ENCODE measurements at regions not wholly inside any gene's neighbourhood (a gene's known extent, or its start where the extent isn't known, plus 50 kb on each side); places are given as distances from the start of the nearest gene placed in this dataset.

- no peak for TF ChIP-seq CTCF (IDR thresholded peaks at IDR 0.05)
- Histone ChIP-seq H3K9me3 (no peaks in the 10 kb centered on the region), H3K27me3 (replicated peaks; ENCODE audit: insufficient read depth) (no peaks in the 10 kb centered on the region), H3K27ac (no peak overlapping the region), H3K4me3 (no peak overlapping the region), H3K36me3 (no peaks in the 10 kb centered on the region), H3K4me1 (ENCODE audit: control insufficient read depth in 1 of 2, low read depth in 2 of 2) (peaks cover 0 to 9% of the 10 kb centered on the region in 2 donors)
- ATAC-seq (ENCODE audit: insufficient number of reproducible peaks, low FRiP score, low read depth): no peak
- DNase-seq (ENCODE audit: low spot score): no peak
These were observed 517.7 kb upstream of the MYT1L start for GRCh38 chr2:2848621-2849333.

GRCh38 chr2:2848198-2848597 lies 517.1 kb upstream of the MYT1L start:
- H3K9me3 ChIP-seq: no peaks in the 10 kb centered on the region
- H3K4me3 ChIP-seq: no peak overlapping the region
- ATAC-seq (ENCODE audit: insufficient number of reproducible peaks, low FRiP score, low read depth) (no peak), DNase-seq (ENCODE audit: low spot score) (no peak)
- no peaks in the 10 kb centered on the region for H3K36me3 ChIP-seq
- no peak overlapping the region for H3K27ac ChIP-seq
- no peak for TF ChIP-seq CTCF (IDR thresholded peaks at IDR 0.05)
- H3K4me1 ChIP-seq (ENCODE audit: control insufficient read depth in 1 of 2, low read depth in 2 of 2): peaks cover 0 to 9% of the 10 kb centered on the region in 2 donors
- H3K27me3 ChIP-seq (replicated peaks; ENCODE audit: insufficient read depth): no peaks in the 10 kb centered on the region

DNA sequence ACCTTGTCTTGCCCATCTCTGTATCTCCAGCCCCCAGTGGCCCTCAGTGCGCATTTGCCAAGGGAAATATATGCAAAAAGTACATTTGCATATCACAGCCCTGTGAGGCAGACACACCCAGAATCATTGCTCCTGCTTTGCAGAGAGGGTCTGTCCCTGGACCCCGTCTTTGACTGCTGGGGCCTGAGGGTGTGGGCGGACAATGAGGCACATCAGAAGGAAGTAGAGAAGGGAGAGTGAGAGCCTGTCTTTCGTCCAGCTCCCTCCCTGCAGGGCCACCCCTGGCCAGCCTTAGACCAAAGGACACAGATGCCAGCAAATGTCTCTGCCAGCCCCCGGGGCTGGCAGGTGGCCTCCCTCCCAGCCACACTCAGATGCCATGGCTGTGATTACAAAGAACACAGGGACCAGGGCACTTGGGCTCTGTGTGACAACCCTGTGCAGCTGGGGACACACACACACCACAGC lies 516.2 kb upstream of the MYT1L start:
- H3K36me3 ChIP-seq: no peaks in the 10 kb centered on the region
- DNase-seq (ENCODE audit: low spot score): no peak
- H3K4me3 ChIP-seq: no peak overlapping the region
- no peaks in the 10 kb centered on the region for H3K27me3 ChIP-seq (replicated peaks; ENCODE audit: insufficient read depth)
- ATAC-seq (ENCODE audit: insufficient number of reproducible peaks, low FRiP score, low read depth): no peak
- no peak overlapping the region for H3K27ac ChIP-seq
- H3K4me1 ChIP-seq (ENCODE audit: control insufficient read depth in 1 of 2, low read depth in 2 of 2): peaks cover 0 to 9% of the 10 kb centered on the region in 2 donors
- H3K9me3 ChIP-seq: no peaks in the 10 kb centered on the region
- TF ChIP-seq CTCF (IDR thresholded peaks at IDR 0.05): no peak

DNA sequence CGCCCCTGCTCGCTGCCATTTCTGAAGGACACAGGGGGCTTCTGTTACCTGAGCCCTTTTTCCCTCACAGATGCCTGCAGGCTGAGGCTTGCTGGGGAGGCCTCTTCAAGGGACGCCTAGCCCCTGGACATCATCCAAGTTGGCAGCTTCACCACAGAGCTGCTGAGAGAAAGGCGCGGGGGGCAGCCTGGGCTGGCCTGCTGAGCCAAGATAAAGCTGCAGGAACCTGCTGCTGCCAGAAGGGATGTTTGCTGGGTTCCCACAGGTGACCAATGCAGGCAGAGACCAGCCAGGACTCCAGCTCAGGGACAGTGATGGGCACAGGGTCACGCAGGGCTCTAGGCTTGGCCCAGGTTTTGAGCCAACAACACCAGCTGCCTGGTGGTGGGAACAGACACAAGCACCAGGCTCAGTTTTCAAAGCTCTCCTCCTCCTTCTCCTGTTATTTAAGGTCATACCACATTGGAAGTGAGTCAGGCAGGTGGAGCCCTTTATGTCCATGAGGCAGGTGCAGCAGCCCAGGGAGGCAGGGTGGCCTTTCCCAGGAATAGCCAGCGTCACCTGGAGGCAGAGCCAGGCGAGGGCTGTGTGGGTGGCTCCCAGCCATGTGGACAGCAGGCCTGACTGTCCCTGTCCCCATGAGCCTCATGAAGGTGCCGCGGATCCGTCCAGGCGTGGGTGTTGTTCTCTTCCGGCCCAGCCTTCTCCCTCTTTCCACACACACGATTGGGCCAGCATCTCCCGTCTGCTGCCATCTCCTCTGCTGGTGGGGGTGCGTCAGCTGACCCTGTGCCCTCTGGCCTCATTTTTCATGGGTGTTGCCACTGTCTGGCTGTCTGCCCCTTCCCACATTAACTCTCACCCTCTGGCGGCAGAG lies 515.5 kb upstream of the MYT1L start:
- no peak for ATAC-seq (ENCODE audit: insufficient number of reproducible peaks, low FRiP score, low read depth)
- no peak overlapping the region for H3K4me3 ChIP-seq
- H3K4me1 ChIP-seq (ENCODE audit: control insufficient read depth in 1 of 2, low read depth in 2 of 2): peaks cover 0 to 9% of the 10 kb centered on the region in 2 donors
- TF ChIP-seq CTCF (IDR thresholded peaks at IDR 0.05): no peak
- H3K36me3 ChIP-seq: no peaks in the 10 kb centered on the region
- H3K27me3 ChIP-seq (replicated peaks; ENCODE audit: insufficient read depth): no peaks in the 10 kb centered on the region
- no peaks in the 10 kb centered on the region for H3K9me3 ChIP-seq
- no peak for DNase-seq (ENCODE audit: low spot score)
- no peak overlapping the region for H3K27ac ChIP-seq

GRCh38 chr2:2845806-2846315 lies 514.8 kb upstream of the MYT1L start:
- H3K4me1 ChIP-seq (ENCODE audit: control insufficient read depth in 1 of 2, low read depth in 2 of 2): peaks cover 0 to 9% of the 10 kb centered on the region in 2 donors
- no peak overlapping the region for H3K27ac ChIP-seq
- H3K4me3 ChIP-seq: no peak overlapping the region
- H3K27me3 ChIP-seq (replicated peaks; ENCODE audit: insufficient read depth): no peaks in the 10 kb centered on the region
- no peaks in the 10 kb centered on the region for H3K36me3 ChIP-seq
- no peak for TF ChIP-seq CTCF (IDR thresholded peaks at IDR 0.05)
- ATAC-seq (ENCODE audit: insufficient number of reproducible peaks, low FRiP score, low read depth): no peak
- DNase-seq (ENCODE audit: low spot score): no peak
- H3K9me3 ChIP-seq: no peaks in the 10 kb centered on the region
